Upper lobe of left lung (tissue), 6 donors: ENCODE measurements at regions not wholly inside any gene's neighbourhood (a gene's known extent, or its start where the extent isn't known, plus 50 kb on each side); places are given as distances from the start of the nearest gene placed in this dataset.

Experiments
- ATAC-seq, 2 donors: fragments of 200-7000 bp; cut with Tn5 transposase; one replicate each; pipeline ENCODE4 v1.9.1; 2022; ENCODE audit warnings: mild to moderate bottlenecking in 2 of 2, moderate library complexity in 2 of 2; ENCODE audit not compliant: low FRiP score in 2 of 2
- DNase-seq, 2 donors: peaks; one replicate each; pipeline ENCODE4 v3.0.0-alpha.2; 2019 to 2020
- H3K27ac ChIP-seq, 4 donors: fragments of 200-600 bp; sonication (generic); one replicate each; pipeline ENCODE4 v1.5.1; 2016 to 2019
- H3K27me3 ChIP-seq, 4 donors: fragments of 200-600 bp; sonication (generic); one replicate each; pipeline ENCODE4 v1.5.1; 2017 to 2019
- H3K36me3 ChIP-seq, 4 donors: fragments of 200-600 bp; sonication (generic); one replicate each; pipeline ENCODE4 v1.5.1; 2016 to 2019
- H3K4me1 ChIP-seq, 4 donors: fragments of 200-600 bp; sonication (generic); one replicate each; pipeline ENCODE4 v1.5.1; 2018 to 2019
- H3K4me3 ChIP-seq, 4 donors: fragments of 200-600 bp; sonication (generic); one replicate each; pipeline ENCODE4 v1.5.1; 2017 to 2019; ENCODE audit warnings: mild to moderate bottlenecking in 2 of 4, moderate library complexity in 1 of 4
- H3K9me3 ChIP-seq, 4 donors: fragments of 200-600 bp; sonication (generic); one replicate each; pipeline ENCODE4 v1.5.1; 2018 to 2019
- CTCF ChIP-seq, 6 experiments: fragments of 450-650 bp in 4 of 6; fragments of 200-600 bp in 2 of 6; sonication (generic) in 2 of 6; IDR thresholded peaks; one replicate each; pipeline ENCODE4 v1.5.1; 2016 to 2019; ENCODE audit warnings: antibody characterized with exemption in 6 of 6
- EP300 ChIP-seq, 4 donors: sonication (generic); formaldehyde crosslinking; IDR thresholded peaks; one replicate each; pipeline ENCODE4 v1.5.1; 2017; ENCODE audit warnings: antibody characterized with exemption in 4 of 4, control low read depth in 2 of 4
- POLR2A ChIP-seq, 4 donors: fragments of 450-650 bp; IDR thresholded peaks; one replicate each; pipeline ENCODE4 v1.5.1; 2016 to 2017; ENCODE audit warnings: antibody characterized with exemption in 4 of 4, mild to moderate bottlenecking in 2 of 4
- POLR2AphosphoS5 ChIP-seq, 2 donors: sonication (generic); formaldehyde crosslinking; IDR thresholded peaks; one replicate each; pipeline ENCODE4 v1.5.1; 2017; ENCODE audit warnings: antibody characterized with exemption in 2 of 2
- whole genome bisulfite sequencing, 2 donors: methylation state at CpG; one replicate each; pipeline ENCODE4 v1.1.5; 2017 to 2018; 5-methylcytosine and 5-hydroxymethylcytosine counted together
- donor health status: DM: no; HTN: no; CAD: no; lungs with moderate emphysema.
- donor health status: DM: no; HTN: yes; CAD: no; lungs with severe emphysema.

GRCh38 chr2:147499785-147500184 lies 345.0 kb upstream of the ACVR2A start:
- no peaks in the 10 kb centered on the region for H3K27me3 ChIP-seq
- ATAC-seq, result no peak
- TF ChIP-seq POLR2A (IDR thresholded peaks at IDR 0.05), result no peak
- no peak for TF ChIP-seq EP300 (IDR thresholded peaks at IDR 0.05)
- no peak for TF ChIP-seq POLR2AphosphoS5 (IDR thresholded peaks at IDR 0.05)
- TF ChIP-seq CTCF (IDR thresholded peaks at IDR 0.05), result no peak
- no peaks in the 10 kb centered on the region for H3K36me3 ChIP-seq
- DNase-seq, result no peak
- WGBS, 2 donors, result 65 to 75% methylated on average over 2 of the region's 2 CpGs
- H3K9me3 ChIP-seq, result no peaks in the 10 kb centered on the region
- H3K27ac ChIP-seq, result no peak overlapping the region
- no peak overlapping the region for H3K4me3 ChIP-seq
- no peaks in the 10 kb centered on the region for H3K4me1 ChIP-seq

- Histone ChIP-seq H3K36me3 (no peaks in the 10 kb centered on the region), H3K4me1 (no peaks in the 10 kb centered on the region), H3K4me3 (no peak overlapping the region), H3K27me3 (no peaks in the 10 kb centered on the region), H3K9me3 (no peaks in the 10 kb centered on the region), H3K27ac (no peak overlapping the region)
- TF ChIP-seq EP300 (IDR thresholded peaks at IDR 0.05), result no peak
- TF ChIP-seq POLR2A (IDR thresholded peaks at IDR 0.05), result no peak
- no peak for TF ChIP-seq CTCF (IDR thresholded peaks at IDR 0.05)
- no peak for TF ChIP-seq POLR2AphosphoS5 (IDR thresholded peaks at IDR 0.05)
- no peak for DNase-seq
- WGBS, 2 donors, result 85 to 89% methylated on average over 5 of the region's 5 CpGs
- ATAC-seq, result no peak
Observed at GRCh38 chr2:147495734-147496133, 349.1 kb upstream of the ACVR2A start.

GRCh38 chr2:147492471-147492870 lies 352.4 kb upstream of the ACVR2A start:
- no peak for ATAC-seq
- no peak for DNase-seq
- no peak overlapping the region for H3K27ac ChIP-seq
- H3K27me3 ChIP-seq, result no peaks in the 10 kb centered on the region
- no peaks in the 10 kb centered on the region for H3K9me3 ChIP-seq
- TF ChIP-seq POLR2A (IDR thresholded peaks at IDR 0.05) (no peak), EP300 (IDR thresholded peaks at IDR 0.05) (no peak), POLR2AphosphoS5 (IDR thresholded peaks at IDR 0.05) (no peak), CTCF (IDR thresholded peaks at IDR 0.05) (no peak)
- H3K4me3 ChIP-seq, result no peak overlapping the region
- WGBS, 2 donors, result 80 to 87% methylated on average over 2 of the region's 2 CpGs
- no peaks in the 10 kb centered on the region for H3K36me3 ChIP-seq
- no peaks in the 10 kb centered on the region for H3K4me1 ChIP-seq

- DNase-seq, result no peak
- WGBS, 2 donors, result 90 to 93% methylated on average over 2 of the region's 2 CpGs
- Histone ChIP-seq H3K9me3 (no peaks in the 10 kb centered on the region), H3K27ac (no peak overlapping the region), H3K4me3 (no peak overlapping the region), H3K36me3 (no peaks in the 10 kb centered on the region), H3K27me3 (no peaks in the 10 kb centered on the region), H3K4me1 (no peaks in the 10 kb centered on the region)
- TF ChIP-seq CTCF (IDR thresholded peaks at IDR 0.05) (no peak), EP300 (IDR thresholded peaks at IDR 0.05) (no peak), POLR2A (IDR thresholded peaks at IDR 0.05) (no peak), POLR2AphosphoS5 (IDR thresholded peaks at IDR 0.05) (no peak)
- ATAC-seq, result no peak
Observed at GRCh38 chr2:147491506-147491905, 353.3 kb upstream of the ACVR2A start.

GRCh38 chr2:147490401-147491261 lies 354.2 kb upstream of the ACVR2A start:
- no peaks in the 10 kb centered on the region for H3K27me3 ChIP-seq
- TF ChIP-seq EP300 (IDR thresholded peaks at IDR 0.05) (no peak), POLR2AphosphoS5 (IDR thresholded peaks at IDR 0.05) (no peak), CTCF (IDR thresholded peaks at IDR 0.05) (no peak), POLR2A (IDR thresholded peaks at IDR 0.05) (no peak)
- no peaks in the 10 kb centered on the region for H3K4me1 ChIP-seq
- DNase-seq (no peak), ATAC-seq (no peak)
- no peaks in the 10 kb centered on the region for H3K9me3 ChIP-seq
- H3K36me3 ChIP-seq, result no peaks in the 10 kb centered on the region
- H3K4me3 ChIP-seq, result no peak overlapping the region
- WGBS, 2 donors, result 59 to 64% methylated on average over 5 of the region's 5 CpGs
- no peak overlapping the region for H3K27ac ChIP-seq
